ENCODE measurements at regions not wholly inside any gene's neighbourhood (a gene's known extent, or its start where the extent isn't known, plus 50 kb on each side); places are given as distances from the start of the nearest gene placed in this dataset.

GRCh38 chr2:118477111-118477862 lies 370.2 kb downstream of the EN1 start (continued):
- TF ChIP-seq SPI1 (IDR thresholded peaks at IDR 0.05; ENCODE audit: borderline replicate concordance, insufficient read depth, low read depth, low read length), result no peak
- no peak for TF ChIP-seq NR2C2 (IDR thresholded peaks at IDR 0.05; ENCODE audit: borderline replicate concordance, control insufficient read depth, insufficient read length, low read depth)
- TF ChIP-seq PBX3 (IDR thresholded peaks at IDR 0.05; ENCODE audit: insufficient replicate concordance, low read depth, low read length), result no peak

GRCh38 chr2:118475622-118476205 lies 371.7 kb downstream of the EN1 start:
- Histone ChIP-seq H3K9ac (ENCODE audit: control insufficient read depth, insufficient read depth, low read length) (no peak overlapping the region), H3K36me3 (ENCODE audit: control insufficient read depth in 2 of 2, insufficient read depth in 2 of 2, low read length in 1 of 2) (no peaks in the 10 kb centered on the region), H2AFZ (ENCODE audit: control insufficient read depth, low read depth, low read length) (no peak overlapping the region), H3K4me2 (ENCODE audit: control insufficient read depth, insufficient read depth) (no peak overlapping the region), H3K4me3 (no peak overlapping the region), H3K79me2 (ENCODE audit: control insufficient read depth, insufficient read depth, low read length) (no peaks in the 10 kb centered on the region), H3K27me3 (replicated peaks in 1 of 2; ENCODE audit: control insufficient read depth in 2 of 2, insufficient read depth in 2 of 2, low read length in 1 of 2) (no peaks in the 10 kb centered on the region; a peak in 1 of 4 replicates), H4K20me1 (ENCODE audit: control insufficient read depth, insufficient read depth) (no peaks in the 10 kb centered on the region), H3K9me3 (replicated peaks; ENCODE audit: control insufficient read depth, insufficient read depth, low read length) (no peaks in the 10 kb centered on the region), H3K27ac (ENCODE audit: control insufficient read depth, insufficient read depth) (no peak overlapping the region), H3K4me1 (ENCODE audit: control insufficient read depth, insufficient read depth, low read length) (no peaks in the 10 kb centered on the region)
- in situ Hi-C loops (cut with MboI) (no loop called here), intact Hi-C loops (cut with micrococcal nuclease; ENCODE audit: unreplicated experiment) (no loop called here)
- DNase-seq (ENCODE audit: low read depth, low spot score) (no peak), FAIRE-seq (no peak), ATAC-seq (no peak)
- no peak for TF ChIP-seq NBN (IDR thresholded peaks at IDR 0.05)
- POLR2A ChIA-PET, result no interaction called here
- WGBS (ENCODE audit: insufficient coverage, insufficient replicate concordance, low lambda C conversion rate, missing lambda C conversion rate), result 46% methylated on average over 9 of the region's 9 CpGs
- RAD21 ChIA-PET (ENCODE audit: unreplicated experiment), result no interaction called here
- CTCF ChIA-PET, result no interaction called here
- no TSS peak for BruUV-seq (replicated peaks)
- SMC1A ChIA-PET (ENCODE audit: uncharacterized antibody, unreplicated experiment), result no interaction called here

Measured in GM12878 (cell line).